HepG2 (cell line): ENCODE measurements at regions not wholly inside any gene's neighbourhood (a gene's known extent, or its start where the extent isn't known, plus 50 kb on each side); places are given as distances from the start of the nearest gene placed in this dataset.

Experiments
- ELF3 ChIP-seq: IDR thresholded peaks from 2 replicates; pipeline ENCODE4 v1.6.1; 2016; ENCODE audit warnings: missing genetic modification reagents, missing compliant biosample characterization
- EP300 ChIP-seq, 3 experiments: sonication (generic) in 1 of 3; formaldehyde crosslinking in 1 of 3; IDR thresholded peaks; 2 replicates each; pipeline versions ENCODE4 v1.5.1 to v1.6.1; 2011 to 2020; ENCODE audit warnings: low read depth in 2 of 3, low read length in 2 of 3, borderline replicate concordance in 1 of 3, improper control_type of control experiment in 1 of 3, mild to moderate bottlenecking in 1 of 3, missing genetic modification reagents in 1 of 3, moderate library complexity in 1 of 3
- PREB ChIP-seq: sonication (generic); formaldehyde crosslinking; IDR thresholded peaks from 2 replicates; pipeline ENCODE4 v1.4.0; 2020; ENCODE audit warnings: missing genetic modification reagents
- PTBP1 ChIP-seq: fragments of 200-400 bp; formaldehyde crosslinking; IDR thresholded peaks from 2 replicates; pipeline ENCODE4 v1.6.1; 2018; ENCODE audit warnings: low read length, low read depth; ENCODE audit not compliant: poor library complexity, severe bottlenecking
- SMAD1 ChIP-seq: sonication (generic); formaldehyde crosslinking; IDR thresholded peaks from 2 replicates; pipeline ENCODE4 v1.4.0; 2020; ENCODE audit warnings: missing genetic modification reagents, low read depth, mild to moderate bottlenecking, borderline replicate concordance
- TRIM24 ChIP-seq: sonication (generic); formaldehyde crosslinking; IDR thresholded peaks from 2 replicates; pipeline ENCODE4 v1.8.0; 2022; ENCODE audit warnings: mild to moderate bottlenecking, missing genetic modification reagents
- YY1 ChIP-seq: IDR thresholded peaks from 2 replicates; pipeline ENCODE4 v1.6.1; 2011; ENCODE audit warnings: low read length, low read depth, moderate library complexity, mild to moderate bottlenecking; ENCODE audit not compliant: insufficient read depth, insufficient replicate concordance
- ZBTB33 ChIP-seq: sonication (generic); formaldehyde crosslinking; IDR thresholded peaks from 2 replicates; pipeline ENCODE4 v1.4.0; 2020; ENCODE audit warnings: missing genetic modification reagents
- ZC3H13 ChIP-seq: sonication (generic); formaldehyde crosslinking; IDR thresholded peaks from 2 replicates; pipeline ENCODE4 v1.8.1; 2023; ENCODE audit warnings: mild to moderate bottlenecking, missing genetic modification reagents, moderate library complexity
- ZNF207 ChIP-seq: fragments of 450-650 bp; IDR thresholded peaks from 2 replicates; pipeline ENCODE4 v1.6.1; 2016; ENCODE audit warnings: antibody characterized with exemption, borderline replicate concordance
- ZNF740 ChIP-seq: sonication (generic); formaldehyde crosslinking; IDR thresholded peaks from 2 replicates; pipeline ENCODE4 v1.4.0; 2020; ENCODE audit warnings: missing genetic modification reagents
- TF ChIP-seq, protein P1 (sequence below): sonication (generic); formaldehyde crosslinking; IDR thresholded peaks from 2 replicates; pipeline ENCODE4 v1.4.0; 2020; ENCODE audit warnings: missing genetic modification reagents

- no peak for TF ChIP-seq SMAD1 (CRISPR knock-in tag)
- TF ChIP-seq ZBTB33 (CRISPR knock-in tag), result no peak
- TF ChIP-seq PTBP1, result no peak
- no peak for TF ChIP-seq PREB (CRISPR knock-in tag)
- no peak for TF ChIP-seq ZNF740 (CRISPR knock-in tag)
- no peak for TF ChIP-seq EP300 (IDR thresholded peaks at IDR 0.05; ENCODE audit: low read depth in 2 of 2, low read length in 2 of 2)
- TF ChIP-seq EP300 (CRISPR knock-in tag; IDR thresholded peaks at IDR 0.05; ENCODE audit: borderline replicate concordance), result no peak
- TF ChIP-seq ELF3 (CRISPR knock-in tag), result no peak
- no peak for TF ChIP-seq ZNF207
- TF ChIP-seq, protein P1, sequence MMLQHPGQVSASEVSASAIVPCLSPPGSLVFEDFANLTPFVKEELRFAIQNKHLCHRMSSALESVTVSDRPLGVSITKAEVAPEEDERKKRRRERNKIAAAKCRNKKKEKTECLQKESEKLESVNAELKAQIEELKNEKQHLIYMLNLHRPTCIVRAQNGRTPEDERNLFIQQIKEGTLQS (CRISPR knock-in tag), result no peak
- TF ChIP-seq YY1, result no peak
- no peak for TF ChIP-seq TRIM24 (CRISPR knock-in tag)
- TF ChIP-seq ZC3H13 (CRISPR knock-in tag), result no peak
Observed at GRCh38 chr5:2515180-2515764, 236.2 kb downstream of the IRX2 start.
